ENCODE measurements at regions not wholly inside any gene's neighbourhood (a gene's known extent, or its start where the extent isn't known, plus 50 kb on each side); places are given as distances from the start of the nearest gene placed in this dataset.

GRCh38 chr4:57418133-57418532 is 307.9 kb upstream of the IGFBP7 start:
- TF ChIP-seq CTCF (IDR thresholded peaks at IDR 0.05) = no peak
- TF ChIP-seq NRF1 (IDR thresholded peaks at IDR 0.05; ENCODE audit: low read depth, low read length) = no peak
- no peak for TF ChIP-seq TAF1 (IDR thresholded peaks at IDR 0.05; ENCODE audit: borderline replicate concordance, low read depth, low read length)
- TF ChIP-seq FOSL2 (IDR thresholded peaks at IDR 0.05; ENCODE audit: borderline replicate concordance, low read depth) = no peak
- no peak for TF ChIP-seq MXI1 (IDR thresholded peaks at IDR 0.05; ENCODE audit: low read depth, low read length)
- TF ChIP-seq RXRA (IDR thresholded peaks at IDR 0.05; ENCODE audit: borderline replicate concordance, low read depth) = no peak
- no peak for TF ChIP-seq POLR2AphosphoS5 (IDR thresholded peaks at IDR 0.05; ENCODE audit: low read depth, low read length)

All from SK-N-SH (cell line).